ENCODE measurements at regions not wholly inside any gene's neighbourhood (a gene's known extent, or its start where the extent isn't known, plus 50 kb on each side); places are given as distances from the start of the nearest gene placed in this dataset.

- DNase-seq (ENCODE audit: low read depth in 4 of 6, low spot score in 6 of 6), result no peak
- Histone ChIP-seq H3K9me3 (ENCODE audit: control insufficient read depth, insufficient read depth, low read length) (no peaks in the 10 kb centered on the region), H3K4me3 (ENCODE audit: low read depth, low read length) (no peak overlapping the region), H3K27ac (ENCODE audit: low read depth, low read length) (no peak overlapping the region), H3K36me3 (ENCODE audit: control insufficient read depth, insufficient read depth, low read length) (no peaks in the 10 kb centered on the region), H3K27me3 (ENCODE audit: control insufficient read depth, insufficient read depth, low read length) (no peaks in the 10 kb centered on the region), H3K4me1 (ENCODE audit: control insufficient read depth, insufficient read depth, low read length) (no peaks in the 10 kb centered on the region)
- WGBS (ENCODE audit: insufficient coverage), result 90% methylated on average over 6 of the region's 7 CpGs
Measured at GRCh38 chr5:159752622-159753275, 163.5 kb upstream of the ADRA1B start.

- H3K4me1 ChIP-seq (ENCODE audit: control insufficient read depth, insufficient read depth, low read length), result no peaks in the 10 kb centered on the region
- no peak overlapping the region for H3K4me3 ChIP-seq (ENCODE audit: low read depth, low read length)
- no peak overlapping the region for H3K27ac ChIP-seq (ENCODE audit: low read depth, low read length)
- H3K9me3 ChIP-seq (ENCODE audit: control insufficient read depth, insufficient read depth, low read length), result no peaks in the 10 kb centered on the region
- no peaks in the 10 kb centered on the region for H3K27me3 ChIP-seq (ENCODE audit: control insufficient read depth, insufficient read depth, low read length)
- H3K36me3 ChIP-seq (ENCODE audit: control insufficient read depth, insufficient read depth, low read length), result no peaks in the 10 kb centered on the region
- WGBS (ENCODE audit: insufficient coverage), result 100% methylated on average over 4 of the region's 4 CpGs
- DNase-seq (ENCODE audit: low read depth in 4 of 6, low spot score in 6 of 6), result no peak
Measured at GRCh38 chr5:159758189-159758588, 158.1 kb upstream of the ADRA1B start.

- DNase-seq (ENCODE audit: low read depth in 4 of 6, low spot score in 6 of 6), result no peak
- H3K36me3 ChIP-seq (ENCODE audit: control insufficient read depth, insufficient read depth, low read length), result no peaks in the 10 kb centered on the region
- H3K27me3 ChIP-seq (ENCODE audit: control insufficient read depth, insufficient read depth, low read length), result no peaks in the 10 kb centered on the region
- H3K4me3 ChIP-seq (ENCODE audit: low read depth, low read length), result no peak overlapping the region
- H3K4me1 ChIP-seq (ENCODE audit: control insufficient read depth, insufficient read depth, low read length), result no peaks in the 10 kb centered on the region
- H3K27ac ChIP-seq (ENCODE audit: low read depth, low read length), result no peak overlapping the region
- H3K9me3 ChIP-seq (ENCODE audit: control insufficient read depth, insufficient read depth, low read length), result no peaks in the 10 kb centered on the region
- WGBS (ENCODE audit: insufficient coverage), result 80% methylated on average over 4 of the region's 4 CpGs
Measured at GRCh38 chr5:159759791-159760290, 156.4 kb upstream of the ADRA1B start.

- WGBS (ENCODE audit: insufficient coverage), result 63% methylated on average over 1 of the region's 2 CpGs
Measured at GRCh38 chr5:159762921-159763320, 153.4 kb upstream of the ADRA1B start.

GRCh38 chr5:159763562-159763961 is 152.7 kb upstream of the ADRA1B start:
- WGBS (ENCODE audit: insufficient coverage), result 77% methylated on average over 8 of the region's 9 CpGs
- DNase-seq (ENCODE audit: low read depth in 4 of 6, low spot score in 6 of 6), result no peak
- H3K9me3 ChIP-seq (ENCODE audit: control insufficient read depth, insufficient read depth, low read length), result no peaks in the 10 kb centered on the region
- H3K27ac ChIP-seq (ENCODE audit: low read depth, low read length), result no peak overlapping the region
- no peaks in the 10 kb centered on the region for H3K27me3 ChIP-seq (ENCODE audit: control insufficient read depth, insufficient read depth, low read length)
- no peaks in the 10 kb centered on the region for H3K4me1 ChIP-seq (ENCODE audit: control insufficient read depth, insufficient read depth, low read length)
- no peak overlapping the region for H3K4me3 ChIP-seq (ENCODE audit: low read depth, low read length)
- H3K36me3 ChIP-seq (ENCODE audit: control insufficient read depth, insufficient read depth, low read length), result no peaks in the 10 kb centered on the region

More at GRCh38 chr5:159762921-159763320, 153.4 kb upstream of the ADRA1B start:
- no peaks in the 10 kb centered on the region for H3K9me3 ChIP-seq (ENCODE audit: control insufficient read depth, insufficient read depth, low read length)
- no peaks in the 10 kb centered on the region for H3K4me1 ChIP-seq (ENCODE audit: control insufficient read depth, insufficient read depth, low read length)
- no peak overlapping the region for H3K27ac ChIP-seq (ENCODE audit: low read depth, low read length)
- H3K36me3 ChIP-seq (ENCODE audit: control insufficient read depth, insufficient read depth, low read length), result no peaks in the 10 kb centered on the region
- no peak for DNase-seq (ENCODE audit: low read depth in 4 of 6, low spot score in 6 of 6)
- H3K27me3 ChIP-seq (ENCODE audit: control insufficient read depth, insufficient read depth, low read length), result no peaks in the 10 kb centered on the region
- no peak overlapping the region for H3K4me3 ChIP-seq (ENCODE audit: low read depth, low read length)

GRCh38 chr5:159764283-159765134 is 151.8 kb upstream of the ADRA1B start:
- no peaks in the 10 kb centered on the region for H3K36me3 ChIP-seq (ENCODE audit: control insufficient read depth, insufficient read depth, low read length)
- DNase-seq (ENCODE audit: low read depth in 4 of 6, low spot score in 6 of 6), result peak in 1 of 6 donors; percentile 38
- H3K9me3 ChIP-seq (ENCODE audit: control insufficient read depth, insufficient read depth, low read length), result no peaks in the 10 kb centered on the region
- no peaks in the 10 kb centered on the region for H3K27me3 ChIP-seq (ENCODE audit: control insufficient read depth, insufficient read depth, low read length)
- H3K27ac ChIP-seq (ENCODE audit: low read depth, low read length), result no peak overlapping the region
- H3K4me3 ChIP-seq (ENCODE audit: low read depth, low read length), result no peak overlapping the region
- WGBS (ENCODE audit: insufficient coverage), result no CpG with 5 or more reads among the region's 7 CpGs
- no peaks in the 10 kb centered on the region for H3K4me1 ChIP-seq (ENCODE audit: control insufficient read depth, insufficient read depth, low read length)

GRCh38 chr5:159765135-159765433 is 151.2 kb upstream of the ADRA1B start:
- 41% methylated on average over 4 of the region's 6 CpGs for WGBS (ENCODE audit: insufficient coverage)
- Histone ChIP-seq H3K4me1 (ENCODE audit: control insufficient read depth, insufficient read depth, low read length) (no peaks in the 10 kb centered on the region), H3K27ac (ENCODE audit: low read depth, low read length) (no peak overlapping the region)

GRCh38 chr5:159765760-159766517 is 150.3 kb upstream of the ADRA1B start:
- Histone ChIP-seq H3K36me3 (ENCODE audit: control insufficient read depth, insufficient read depth, low read length) (no peaks in the 10 kb centered on the region), H3K9me3 (ENCODE audit: control insufficient read depth, insufficient read depth, low read length) (no peaks in the 10 kb centered on the region)
- WGBS (ENCODE audit: insufficient coverage), result 100% methylated on average over 1 of the region's 8 CpGs

More at GRCh38 chr5:159765135-159765433, 151.2 kb upstream of the ADRA1B start:
- no peaks in the 10 kb centered on the region for H3K9me3 ChIP-seq (ENCODE audit: control insufficient read depth, insufficient read depth, low read length)
- no peaks in the 10 kb centered on the region for H3K36me3 ChIP-seq (ENCODE audit: control insufficient read depth, insufficient read depth, low read length)
- no peak overlapping the region for H3K4me3 ChIP-seq (ENCODE audit: low read depth, low read length)
- DNase-seq (ENCODE audit: low read depth in 4 of 6, low spot score in 6 of 6), result peak in 1 of 6 donors; percentile 51
- H3K27me3 ChIP-seq (ENCODE audit: control insufficient read depth, insufficient read depth, low read length), result no peaks in the 10 kb centered on the region

GRCh38 chr5:159768243-159768642 is 148.0 kb upstream of the ADRA1B start:
- Histone ChIP-seq H3K27me3 (ENCODE audit: control insufficient read depth, insufficient read depth, low read length) (no peaks in the 10 kb centered on the region), H3K9me3 (ENCODE audit: control insufficient read depth, insufficient read depth, low read length) (no peaks in the 10 kb centered on the region), H3K4me1 (ENCODE audit: control insufficient read depth, insufficient read depth, low read length) (no peaks in the 10 kb centered on the region), H3K36me3 (ENCODE audit: control insufficient read depth, insufficient read depth, low read length) (no peaks in the 10 kb centered on the region), H3K4me3 (ENCODE audit: low read depth, low read length) (no peak overlapping the region), H3K27ac (ENCODE audit: low read depth, low read length) (no peak overlapping the region)
- WGBS (ENCODE audit: insufficient coverage), result no CpG with 5 or more reads among the region's 2 CpGs
- no peak for DNase-seq (ENCODE audit: low read depth in 4 of 6, low spot score in 6 of 6)

More at GRCh38 chr5:159765760-159766517, 150.3 kb upstream of the ADRA1B start:
- Histone ChIP-seq H3K27ac (ENCODE audit: low read depth, low read length) (no peak overlapping the region), H3K4me1 (ENCODE audit: control insufficient read depth, insufficient read depth, low read length) (no peaks in the 10 kb centered on the region), H3K4me3 (ENCODE audit: low read depth, low read length) (no peak overlapping the region), H3K27me3 (ENCODE audit: control insufficient read depth, insufficient read depth, low read length) (no peaks in the 10 kb centered on the region)
- no peak for DNase-seq (ENCODE audit: low read depth in 4 of 6, low spot score in 6 of 6)
